ENCODE measurements at regions not wholly inside any gene's neighbourhood (a gene's known extent, or its start where the extent isn't known, plus 50 kb on each side); places are given as distances from the start of the nearest gene placed in this dataset.

- Histone ChIP-seq H3K18ac (ENCODE audit: extremely low read depth, low read length) (no peak overlapping the region), H2BK12ac (ENCODE audit: low read depth, low read length) (no peak overlapping the region), H2AFZ (ENCODE audit: low read length) (no peak overlapping the region), H3K23ac (ENCODE audit: insufficient read length) (no peak overlapping the region), H2BK120ac (replicated peaks; ENCODE audit: low read depth, low read length) (no peak overlapping the region), H3K36me3 (ENCODE audit: control insufficient read depth in 2 of 4, insufficient read depth in 4 of 4, low read length in 3 of 4) (no peaks in the 10 kb centered on the region), H3K27ac (ENCODE audit: low read depth, low read length) (no peak overlapping the region), H3K9ac (replicated peaks in 1 of 4; ENCODE audit: extremely low read depth in 1 of 4, low read depth in 3 of 4, low read length in 3 of 4) (no peak overlapping the region), H2AK5ac (ENCODE audit: low read depth, low read length) (no peak overlapping the region), H4K91ac (replicated peaks; ENCODE audit: insufficient read length, low read length) (no peak overlapping the region), H4K5ac (ENCODE audit: insufficient read length, low read depth, low read length) (no peak overlapping the region), H3K9me3 (ENCODE audit: insufficient read depth in 2 of 2, low read depth in 1 of 2, low read length in 1 of 2) (no peaks in the 10 kb centered on the region; a peak in 1 of 4 replicates), H3K56ac (replicated peaks; ENCODE audit: insufficient read length, low read depth, low read length) (no peak overlapping the region), H3K4me3 (ENCODE audit: extremely low read depth in 1 of 4, insufficient read depth in 2 of 4, low read depth in 3 of 4, low read length in 4 of 4) (no peak overlapping the region), H2BK20ac (ENCODE audit: low read length) (no peak overlapping the region), H3K4me2 (ENCODE audit: insufficient read depth in 1 of 2, low read depth in 2 of 2, low read length in 2 of 2) (no peak overlapping the region), H4K20me1 (replicated peaks in 1 of 2; ENCODE audit: control insufficient read depth in 1 of 2, insufficient read depth in 2 of 2, low read length in 2 of 2) (no peaks in the 10 kb centered on the region), H3K27me3 (replicated peaks in 1 of 4; ENCODE audit: control insufficient read depth in 3 of 4, extremely low read depth in 1 of 4, insufficient read depth in 3 of 4, low read length in 3 of 4) (no peaks in the 10 kb centered on the region), H3K14ac (ENCODE audit: insufficient read length) (no peak overlapping the region), H3K79me2 (ENCODE audit: control insufficient read depth in 1 of 2, insufficient read depth in 2 of 2, low read length in 2 of 2) (no peaks in the 10 kb centered on the region), H3K79me1 (ENCODE audit: low read depth, low read length) (no peaks in the 10 kb centered on the region), H4K8ac (ENCODE audit: extremely low read depth, insufficient read depth, low read length) (no peak overlapping the region), H3K4me1 (replicated peaks in 1 of 4; ENCODE audit: control insufficient read depth in 3 of 4, insufficient read depth in 4 of 4, low read length in 3 of 4) (peaks cover 0 to 6% (median 1%) of the 10 kb centered on the region in 4 experiments; a peak in 3 of 7 replicates), H2BK5ac (ENCODE audit: low read depth, low read length) (no peak overlapping the region), H2BK15ac (ENCODE audit: low read length) (no peak overlapping the region), H3K23me2 (ENCODE audit: low read depth, low read length) (no peaks in the 10 kb centered on the region), H3K4ac (replicated peaks; ENCODE audit: insufficient read length, low read depth, low read length) (no peak overlapping the region)
- WGBS, 2 experiments (ENCODE audit: extremely low coverage in 1 of 2, insufficient coverage in 1 of 2, insufficient read length in 1 of 2, insufficient replicate concordance in 2 of 2, low coverage in 1 of 2, low lambda C conversion rate in 2 of 2, missing lambda C conversion rate in 1 of 2) = 91% methylated on average over 2 of the region's 2 CpGs; no CpG with 5 or more reads in 1 of the 2 experiments
- DNase-seq (ENCODE audit: low read depth in 1 of 2, low spot score in 2 of 2) = no peak
- FAIRE-seq = no peak
- CTCF ChIA-PET (ENCODE audit: partially characterized antibody) = interaction anchor here (0.6 to 1.7 kb wide), 6 partner anchors 65 to 393 kb away, joined by 3 to 11 read pairs (median 3); partner anchors contain the start of gene SLC7A14
- TF ChIP-seq CHD2 (IDR thresholded peaks at IDR 0.05; ENCODE audit: low read length) (no peak), CTBP2 (IDR thresholded peaks at IDR 0.05; ENCODE audit: borderline replicate concordance, insufficient read depth, insufficient read length, low read length) (no peak), FOSL1 (IDR thresholded peaks at IDR 0.05; ENCODE audit: insufficient read depth, low read depth, low read length) (no peak), HDAC6 (IDR thresholded peaks at IDR 0.05; ENCODE audit: low read depth, low read length) (no peak), SRF (IDR thresholded peaks at IDR 0.05; ENCODE audit: low read depth, low read length) (no peak), MAX (IDR thresholded peaks at IDR 0.05) (no peak), NANOG (IDR thresholded peaks at IDR 0.05; ENCODE audit: insufficient read depth, low read depth, low read length, poor library complexity, severe bottlenecking) (no peak)
- POLR2A ChIA-PET (ENCODE audit: partially characterized antibody) = no interaction called here
Measured at GRCh38 chr3:170806676-170807075, 63.3 kb downstream of the RPL22L1 start.
